Sigmoid colon (tissue), 6 donors: ENCODE measurements at regions not wholly inside any gene's neighbourhood (a gene's known extent, or its start where the extent isn't known, plus 50 kb on each side); places are given as distances from the start of the nearest gene placed in this dataset.

Experiments
- DNase-seq: peaks from one replicate; pipeline ENCODE4 v3.0.0-alpha.2; 2019
- H3K27ac ChIP-seq, 4 donors: fragments of 200-600 bp; sonication (generic); one replicate each; pipeline ENCODE4 v1.5.1; 2016 to 2019; ENCODE audit warnings: mild to moderate bottlenecking in 1 of 4
- H3K27me3 ChIP-seq, 3 donors: fragments of 200-600 bp; sonication (generic); one replicate each; pipeline ENCODE4 v1.5.1; 2019; ENCODE audit warnings: mild to moderate bottlenecking in 1 of 3
- H3K36me3 ChIP-seq, 4 donors: fragments of 200-600 bp; sonication (generic); one replicate each; pipeline ENCODE4 v1.5.1; 2016 to 2019
- H3K4me1 ChIP-seq, 4 donors: fragments of 200-600 bp; sonication (generic); one replicate each; pipeline ENCODE4 v1.5.1; 2017 to 2019
- H3K4me3 ChIP-seq, 4 donors: fragments of 200-600 bp; sonication (generic); one replicate each; pipeline ENCODE4 v1.5.1; 2017 to 2019; ENCODE audit warnings: mild to moderate bottlenecking in 2 of 4, moderate library complexity in 1 of 4
- H3K9me3 ChIP-seq, 4 donors: fragments of 200-600 bp in 3 of 4; sonication (generic) in 3 of 4; one replicate each; pipeline versions ENCODE4 v1.5.1 to v1.6.1; 2013 to 2019
- EP300 ChIP-seq, 4 donors: sonication (generic); formaldehyde crosslinking; IDR thresholded peaks; one replicate each; pipeline ENCODE4 v1.6.1; 2017; ENCODE audit warnings: antibody characterized with exemption in 4 of 4
- POLR2A ChIP-seq, 2 donors: fragments of 450-650 bp; IDR thresholded peaks; one replicate each; pipeline ENCODE4 v1.6.1; 2016; ENCODE audit warnings: antibody characterized with exemption in 2 of 2, mild to moderate bottlenecking in 2 of 2, moderate library complexity in 2 of 2
- POLR2AphosphoS5 ChIP-seq, 4 donors: sonication (generic); formaldehyde crosslinking; IDR thresholded peaks; one replicate each; pipeline ENCODE4 v1.6.1; 2017; ENCODE audit warnings: antibody characterized with exemption in 4 of 4
- WGBS, 2 donors: extraction: QIAGEN DNeasy Blood & Tissue Kit; methylation state at CpG; one replicate each; pipeline ENCODE4 v1.1.7; 2013; 5-methylcytosine and 5-hydroxymethylcytosine counted together
- intact Hi-C: fragments of 100-400 bp; cut with DNase I; formaldehyde crosslinking; loops from one replicate; pipeline ENCODE4 v1.15.1; 2023
- TF ChIP-seq, protein P1 (sequence below), 4 experiments: fragments of 450-650 bp in 3 of 4; fragments of 200-600 bp in 1 of 4; IDR thresholded peaks; one replicate each; pipeline ENCODE4 v1.5.1; 2016 to 2019; ENCODE audit warnings: antibody characterized with exemption in 4 of 4, mild to moderate bottlenecking in 3 of 4, moderate library complexity in 2 of 4
- donor health status: healthy with polysubstance abuse.
- donor health status: healthy.

DNA sequence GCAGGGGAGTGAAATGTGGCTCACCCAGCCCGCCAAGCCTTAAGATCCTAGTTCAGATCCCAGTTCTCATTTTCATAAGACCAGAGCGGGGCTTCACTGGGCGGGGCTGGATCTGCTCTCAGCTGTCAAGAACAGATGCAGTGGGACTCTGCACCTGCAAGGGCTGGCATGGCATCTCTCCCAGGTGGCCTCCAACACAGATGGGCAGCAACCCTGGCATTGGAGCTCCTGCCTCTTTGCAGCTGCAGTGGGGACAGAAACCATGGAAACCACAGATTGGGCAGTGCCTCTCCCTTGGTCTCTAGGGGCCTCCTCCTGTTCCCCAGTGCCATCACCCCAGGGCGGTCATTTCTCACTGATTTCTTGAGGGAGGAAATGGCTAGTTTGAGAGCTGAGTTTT lies 267.7 kb downstream of the PRDM2 start:
- TF ChIP-seq, protein P1, sequence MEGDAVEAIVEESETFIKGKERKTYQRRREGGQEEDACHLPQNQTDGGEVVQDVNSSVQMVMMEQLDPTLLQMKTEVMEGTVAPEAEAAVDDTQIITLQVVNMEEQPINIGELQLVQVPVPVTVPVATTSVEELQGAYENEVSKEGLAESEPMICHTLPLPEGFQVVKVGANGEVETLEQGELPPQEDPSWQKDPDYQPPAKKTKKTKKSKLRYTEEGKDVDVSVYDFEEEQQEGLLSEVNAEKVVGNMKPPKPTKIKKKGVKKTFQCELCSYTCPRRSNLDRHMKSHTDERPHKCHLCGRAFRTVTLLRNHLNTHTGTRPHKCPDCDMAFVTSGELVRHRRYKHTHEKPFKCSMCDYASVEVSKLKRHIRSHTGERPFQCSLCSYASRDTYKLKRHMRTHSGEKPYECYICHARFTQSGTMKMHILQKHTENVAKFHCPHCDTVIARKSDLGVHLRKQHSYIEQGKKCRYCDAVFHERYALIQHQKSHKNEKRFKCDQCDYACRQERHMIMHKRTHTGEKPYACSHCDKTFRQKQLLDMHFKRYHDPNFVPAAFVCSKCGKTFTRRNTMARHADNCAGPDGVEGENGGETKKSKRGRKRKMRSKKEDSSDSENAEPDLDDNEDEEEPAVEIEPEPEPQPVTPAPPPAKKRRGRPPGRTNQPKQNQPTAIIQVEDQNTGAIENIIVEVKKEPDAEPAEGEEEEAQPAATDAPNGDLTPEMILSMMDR (IDR thresholded peaks at IDR 0.05): no peak
- TF ChIP-seq EP300 (IDR thresholded peaks at IDR 0.05): no peak
- no peak for TF ChIP-seq POLR2A (IDR thresholded peaks at IDR 0.05)
- no peak for TF ChIP-seq POLR2AphosphoS5 (IDR thresholded peaks at IDR 0.05)
- WGBS, 2 donors: 90 to 96% methylated on average over 4 of the region's 4 CpGs
- intact Hi-C loops: no loop called here

DNA sequence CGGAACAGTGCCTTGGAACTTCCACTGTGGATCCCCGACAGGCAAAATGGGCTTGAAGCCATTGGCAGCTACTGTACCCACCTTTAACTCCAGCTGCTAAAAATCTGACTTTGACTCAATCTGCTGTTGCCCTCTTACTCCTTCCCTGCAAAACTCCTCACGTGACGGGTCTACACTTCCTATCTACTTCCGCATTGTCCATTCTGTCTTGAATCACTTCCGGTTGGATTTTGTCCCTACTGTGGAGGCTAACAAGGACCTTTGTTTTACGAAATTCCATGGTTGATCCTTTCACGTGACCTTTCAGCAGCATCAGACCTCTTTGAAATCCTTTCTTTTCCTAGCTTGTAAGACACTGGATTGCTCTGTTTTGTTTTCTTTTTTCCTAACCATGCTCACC lies 268.4 kb downstream of the PRDM2 start:
- H3K36me3 ChIP-seq: no peaks in the 10 kb centered on the region
- no peak overlapping the region for H3K4me3 ChIP-seq
- peaks cover 0 to 7% (median 3%) of the 10 kb centered on the region in 4 donors for H3K9me3 ChIP-seq
- no peaks in the 10 kb centered on the region for H3K27me3 ChIP-seq
- 86 to 94% methylated on average over 8 of the region's 8 CpGs for WGBS, 2 donors
- H3K4me1 ChIP-seq: no peaks in the 10 kb centered on the region
- H3K27ac ChIP-seq: no peak overlapping the region
- TF ChIP-seq, protein P1 (IDR thresholded peaks at IDR 0.05): no peak
- TF ChIP-seq POLR2A (IDR thresholded peaks at IDR 0.05): no peak
- TF ChIP-seq POLR2AphosphoS5 (IDR thresholded peaks at IDR 0.05): no peak
- no peak for TF ChIP-seq EP300 (IDR thresholded peaks at IDR 0.05)
- DNase-seq: no peak
- intact Hi-C loops: no loop called here

More for the DNA sequence above, 267.7 kb downstream of the PRDM2 start:
- DNase-seq: no peak
- Histone ChIP-seq H3K9me3 (peaks cover 0 to 7% (median 3%) of the 10 kb centered on the region in 4 donors), H3K27me3 (no peaks in the 10 kb centered on the region), H3K27ac (no peak overlapping the region), H3K36me3 (no peaks in the 10 kb centered on the region), H3K4me1 (no peaks in the 10 kb centered on the region), H3K4me3 (no peak overlapping the region)

DNA sequence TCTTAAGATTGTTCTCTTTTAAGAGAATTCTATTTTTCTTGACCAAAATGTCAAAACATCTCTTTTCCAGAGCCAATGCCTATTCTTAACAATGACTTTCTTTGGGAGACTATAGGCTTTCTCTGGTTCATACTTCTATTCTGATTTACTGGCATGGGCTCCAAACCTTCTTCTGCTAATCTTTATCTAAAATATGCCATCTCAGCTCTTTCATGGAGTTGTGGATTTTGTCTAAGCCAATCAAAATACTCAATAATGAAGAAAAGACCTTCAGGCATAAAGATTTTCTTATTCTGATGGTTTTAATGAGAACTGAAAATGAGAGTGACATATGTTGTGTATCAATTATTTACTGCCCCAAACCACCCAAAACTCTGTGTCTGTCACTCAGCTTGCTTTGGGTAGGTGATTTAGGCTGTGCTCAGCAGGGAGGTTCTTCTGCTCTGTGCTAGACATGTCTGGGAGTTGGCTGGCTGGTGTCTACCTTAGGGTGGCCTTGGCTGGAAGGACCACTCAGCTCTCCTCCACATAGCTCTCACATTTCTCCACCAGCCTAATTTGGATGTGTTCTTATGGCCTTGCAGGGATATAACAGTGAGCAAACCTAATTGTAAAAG lies 270.8 kb downstream of the PRDM2 start:
- DNase-seq: no peak

DNA sequence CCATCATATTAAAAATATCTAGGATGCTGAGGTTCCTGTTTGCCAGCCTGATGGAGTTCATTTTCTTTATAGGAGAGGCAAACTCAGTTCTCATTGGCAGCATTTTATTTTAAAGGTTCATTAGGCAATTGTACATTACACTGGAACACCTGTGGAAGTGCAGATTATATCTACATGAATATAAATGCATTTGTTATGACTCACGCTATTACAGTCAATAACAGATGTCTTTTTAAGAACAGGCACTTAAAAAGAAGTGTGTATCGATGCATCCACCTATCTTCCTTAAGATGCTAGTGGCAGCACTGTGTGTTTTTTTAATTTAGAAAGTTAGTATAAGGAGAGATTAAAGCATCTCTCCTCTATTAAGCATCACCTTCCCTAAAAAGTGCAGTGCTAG lies 276.5 kb downstream of the PRDM2 start:
- TF ChIP-seq POLR2A (IDR thresholded peaks at IDR 0.05) (no peak), EP300 (IDR thresholded peaks at IDR 0.05) (no peak), POLR2AphosphoS5 (IDR thresholded peaks at IDR 0.05) (no peak)
- TF ChIP-seq, protein P1 (IDR thresholded peaks at IDR 0.05): no peak
- intact Hi-C loops: no loop called here
- DNase-seq: no peak
- H3K4me1 ChIP-seq: no peaks in the 10 kb centered on the region
- no peak overlapping the region for H3K4me3 ChIP-seq
- no peak overlapping the region for H3K27ac ChIP-seq
- 90 to 91% methylated on average over 2 of the region's 2 CpGs for WGBS, 2 donors
- no peaks in the 10 kb centered on the region for H3K27me3 ChIP-seq
- H3K9me3 ChIP-seq: peaks cover 0 to 2% (median 0%) of the 10 kb centered on the region in 4 donors
- no peaks in the 10 kb centered on the region for H3K36me3 ChIP-seq

More for the DNA sequence above, 270.8 kb downstream of the PRDM2 start:
- Histone ChIP-seq H3K27ac (no peak overlapping the region), H3K4me3 (no peak overlapping the region), H3K9me3 (peaks cover 0 to 7% (median 3%) of the 10 kb centered on the region in 4 donors), H3K36me3 (no peaks in the 10 kb centered on the region), H3K4me1 (no peaks in the 10 kb centered on the region), H3K27me3 (no peaks in the 10 kb centered on the region)
- intact Hi-C loops: no loop called here
- no peak for TF ChIP-seq POLR2A (IDR thresholded peaks at IDR 0.05)
- TF ChIP-seq, protein P1 (IDR thresholded peaks at IDR 0.05): no peak

DNA sequence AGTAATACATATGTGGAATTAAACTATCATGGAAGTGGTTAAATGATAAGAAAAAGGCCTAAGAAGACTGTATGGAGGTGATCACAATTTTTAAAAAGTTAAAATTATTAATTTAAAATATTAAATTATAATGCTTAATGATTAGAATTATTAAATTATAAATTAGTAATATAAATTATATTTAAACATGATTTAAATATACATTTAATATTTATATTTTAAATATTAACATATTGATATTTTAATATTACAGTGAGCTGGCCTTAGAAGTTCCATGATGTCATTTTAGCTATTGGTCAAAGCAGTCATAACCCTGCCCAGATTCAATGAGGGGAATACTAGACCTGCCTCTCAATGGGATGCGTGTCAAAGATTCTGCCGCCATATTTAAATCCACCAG lies 281.2 kb downstream of the PRDM2 start:
- H3K27me3 ChIP-seq: no peaks in the 10 kb centered on the region
- H3K27ac ChIP-seq: no peak overlapping the region
- no peaks in the 10 kb centered on the region for H3K36me3 ChIP-seq
- no peaks in the 10 kb centered on the region for H3K4me1 ChIP-seq
- 98 to 99% methylated on average over 2 of the region's 2 CpGs for WGBS, 2 donors
- TF ChIP-seq POLR2A (IDR thresholded peaks at IDR 0.05) (no peak), EP300 (IDR thresholded peaks at IDR 0.05) (no peak), POLR2AphosphoS5 (IDR thresholded peaks at IDR 0.05) (no peak)
- TF ChIP-seq, protein P1 (IDR thresholded peaks at IDR 0.05): no peak
- no peak overlapping the region for H3K4me3 ChIP-seq
- intact Hi-C loops: no loop called here
- H3K9me3 ChIP-seq: peaks cover 0 to 2% (median 0%) of the 10 kb centered on the region in 4 donors
- DNase-seq: no peak
